ENCODE measurements at regions not wholly inside any gene's neighbourhood (a gene's known extent, or its start where the extent isn't known, plus 50 kb on each side); places are given as distances from the start of the nearest gene placed in this dataset.
A peak's percentile ranks its signal among the peaks of the same experiment; 100 is the strongest.

- no peaks in the 10 kb centered on the region for H3K79me2 ChIP-seq (ENCODE audit: control insufficient read depth in 1 of 2, insufficient read depth in 2 of 2, low read length in 2 of 2)
- no peak for FAIRE-seq
- TF ChIP-seq SIN3A (conservative IDR thresholded peaks at IDR 0.05 in 1 of 2, IDR thresholded peaks at IDR 0.05 in 1 of 2; ENCODE audit: low read depth in 1 of 2, low read length in 2 of 2) (0 out of 4 replicates have a peak, but pooled peaks of 1 of the 2 experiments have one; percentile 43), KDM1A (IDR thresholded peaks at IDR 0.05; ENCODE audit: borderline replicate concordance, low read length) (no peak), KDM5A (IDR thresholded peaks at IDR 0.05; ENCODE audit: low read length) (no peak), CREB1 (IDR thresholded peaks at IDR 0.05) (peak; percentile 15; the same call in 1 of the 2 replicates), HDAC2 (IDR thresholded peaks at IDR 0.05; ENCODE audit: borderline replicate concordance in 1 of 2, low read depth in 2 of 2, low read length in 2 of 2) (0 out of 4 replicates have a peak, but pooled peaks of 1 of the 2 experiments have one; percentile 44), SUZ12 (IDR thresholded peaks at IDR 0.05; ENCODE audit: low read length) (no peak), SAP30 (IDR thresholded peaks at IDR 0.05; ENCODE audit: insufficient read depth, insufficient replicate concordance, low read length) (no peak), RAD21 (IDR thresholded peaks at IDR 0.05 in 1 of 2, conservative IDR thresholded peaks at IDR 0.05 in 1 of 2; ENCODE audit: low read depth in 2 of 2, low read length in 2 of 2) (peak; percentile 9 to 10; a peak in 2 of 4 replicates), RFX5 (IDR thresholded peaks at IDR 0.05; ENCODE audit: borderline replicate concordance, low read depth, low read length) (no peak), MAX (IDR thresholded peaks at IDR 0.05) (0 out of 2 replicates have a peak, but pooled peaks have one; percentile 22), SP1 (IDR thresholded peaks at IDR 0.05; ENCODE audit: low read depth, low read length) (no peak), POLR2A (IDR thresholded peaks at IDR 0.05; ENCODE audit: control extremely low read depth in 1 of 2, low read depth in 2 of 2, low read length in 2 of 2) (no peak)
These were observed 568.6 kb upstream of the BOD1L1 start for GRCh38 chr4:14196131-14196530.

More at GRCh38 chr4:14196131-14196530, 568.6 kb upstream of the BOD1L1 start:
- Histone ChIP-seq H3K23ac (ENCODE audit: insufficient read length) (no peak overlapping the region), H3K27me3 (replicated peaks in 1 of 4; ENCODE audit: control insufficient read depth in 3 of 4, extremely low read depth in 1 of 4, insufficient read depth in 3 of 4, low read length in 3 of 4) (peaks cover 0 to 1% (median 0%) of the 10 kb centered on the region in 4 experiments; a peak in 1 of 7 replicates), H3K56ac (replicated peaks; ENCODE audit: insufficient read length, low read depth, low read length) (no peak overlapping the region), H2BK20ac (ENCODE audit: low read length) (no peak overlapping the region), H4K5ac (ENCODE audit: insufficient read length, low read depth, low read length) (no peak overlapping the region), H3K9me3 (ENCODE audit: insufficient read depth in 2 of 2, low read depth in 1 of 2, low read length in 1 of 2) (no peaks in the 10 kb centered on the region), H2AFZ (ENCODE audit: low read length) (no peak overlapping the region), H3K4me2 (ENCODE audit: insufficient read depth in 1 of 2, low read depth in 2 of 2, low read length in 2 of 2) (no peak overlapping the region), H3K4me3 (ENCODE audit: extremely low read depth in 1 of 4, insufficient read depth in 2 of 4, low read depth in 3 of 4, low read length in 4 of 4) (no peak overlapping the region), H3K9ac (replicated peaks in 1 of 4; ENCODE audit: extremely low read depth in 1 of 4, low read depth in 3 of 4, low read length in 3 of 4) (no peak overlapping the region), H3K23me2 (ENCODE audit: low read depth, low read length) (no peaks in the 10 kb centered on the region), H4K20me1 (replicated peaks in 1 of 2; ENCODE audit: control insufficient read depth in 1 of 2, insufficient read depth in 2 of 2, low read length in 2 of 2) (no peaks in the 10 kb centered on the region), H2BK5ac (ENCODE audit: low read depth, low read length) (no peak overlapping the region), H3K79me1 (ENCODE audit: low read depth, low read length) (no peaks in the 10 kb centered on the region), H3K27ac (ENCODE audit: low read depth, low read length) (no peak overlapping the region), H3K4ac (replicated peaks; ENCODE audit: insufficient read length, low read depth, low read length) (no peak overlapping the region), H4K8ac (ENCODE audit: extremely low read depth, insufficient read depth, low read length) (no peak overlapping the region), H2AK5ac (ENCODE audit: low read depth, low read length) (no peak overlapping the region), H3K14ac (ENCODE audit: insufficient read length) (no peak overlapping the region), H2BK120ac (replicated peaks; ENCODE audit: low read depth, low read length) (no peak overlapping the region), H3K18ac (ENCODE audit: extremely low read depth, low read length) (no peak overlapping the region), H4K91ac (replicated peaks; ENCODE audit: insufficient read length, low read length) (no peak overlapping the region), H2BK12ac (ENCODE audit: low read depth, low read length) (no peak overlapping the region), H3K4me1 (replicated peaks in 1 of 4; ENCODE audit: control insufficient read depth in 3 of 4, insufficient read depth in 4 of 4, low read length in 3 of 4) (no peaks in the 10 kb centered on the region), H3K36me3 (ENCODE audit: control insufficient read depth in 2 of 4, insufficient read depth in 4 of 4, low read length in 3 of 4) (no peaks in the 10 kb centered on the region), H2BK15ac (ENCODE audit: low read length) (no peak overlapping the region)
- peak; percentile 19 to 76 for DNase-seq (ENCODE audit: low read depth in 1 of 2, low spot score in 2 of 2)
- ChIA-PET POLR2A (ENCODE audit: partially characterized antibody) (no interaction called here), CTCF (ENCODE audit: partially characterized antibody) (no interaction called here)
- 38% methylated on average over 7 of the region's 7 CpGs; no CpG with 5 or more reads in 1 of the 2 experiments for WGBS, 2 experiments (ENCODE audit: extremely low coverage in 1 of 2, insufficient coverage in 1 of 2, insufficient read length in 1 of 2, insufficient replicate concordance in 2 of 2, low coverage in 1 of 2, low lambda C conversion rate in 2 of 2, missing lambda C conversion rate in 1 of 2)

All from H1 (cell line).